HG03196 (cell line): ENCODE measurements at regions not wholly inside any gene's neighbourhood (a gene's known extent, or its start where the extent isn't known, plus 50 kb on each side); places are given as distances from the start of the nearest gene placed in this dataset.
"Not testable (repeated sequence)": the region's sequence is repeated elsewhere in the genome, so short reads cannot be mapped to it uniquely, and the experiment has no call there.

Experiments
- ATAC-seq: cut with Tn5 transposase; IDR thresholded peaks from one replicate; pipeline ENCODE4 v1.9.1; 2021; ENCODE audit not compliant: unreplicated experiment

- no peak for ATAC-seq
Measured at GRCh38 chr9:72471096-72471495, 50.3 kb upstream of the TMC1 start.

- ATAC-seq, result no peak
Measured at GRCh38 chr9:72467766-72468738, 53.4 kb upstream of the TMC1 start.

- no peak for ATAC-seq
Measured at GRCh38 chr9:72465593-72465984, 55.8 kb upstream of the TMC1 start.

- ATAC-seq, result peak; percentile 45
Measured at GRCh38 chr9:72464857-72465592, 56.4 kb upstream of the TMC1 start.

GRCh38 chr9:72462340-72462739 is 59.1 kb upstream of the TMC1 start:
- no peak for ATAC-seq

- ATAC-seq, result no peak
Measured at GRCh38 chr9:72460342-72461312, 60.8 kb upstream of the TMC1 start.

GRCh38 chr9:72459308-72459707 is 62.1 kb upstream of the TMC1 start:
- no peak for ATAC-seq

- no peak for ATAC-seq
Measured at GRCh38 chr9:72458153-72458552, 63.3 kb upstream of the TMC1 start.

GRCh38 chr9:72457366-72457765 is 64.0 kb upstream of the TMC1 start:
- no peak for ATAC-seq

- no peak for ATAC-seq
Measured at GRCh38 chr9:72454871-72455491, 66.4 kb upstream of the TMC1 start.

GRCh38 chr9:72453797-72454196 is 67.6 kb upstream of the TMC1 start:
- ATAC-seq, result no peak

GRCh38 chr9:72446241-72446640 is 75.2 kb upstream of the TMC1 start:
- ATAC-seq, result not testable (repeated sequence)

- no peak for ATAC-seq
Measured at GRCh38 chr9:72445306-72445995, 76.0 kb upstream of the TMC1 start.

- no peak for ATAC-seq
Measured at GRCh38 chr9:72444435-72444834, 77.0 kb upstream of the TMC1 start.

- peak; percentile 92 for ATAC-seq
Measured at GRCh38 chr9:72443855-72444254, 77.6 kb upstream of the TMC1 start.

- no peak for ATAC-seq
Measured at GRCh38 chr9:72441848-72442607, 77.0 kb upstream of the ZFAND5 start.

GRCh38 chr9:72440992-72441847 is 76.2 kb upstream of the ZFAND5 start:
- no peak for ATAC-seq

- no peak for ATAC-seq
Measured at GRCh38 chr9:72440378-72440777, 75.4 kb upstream of the ZFAND5 start.
